ENCODE measurements at regions not wholly inside any gene's neighbourhood (a gene's known extent, or its start where the extent isn't known, plus 50 kb on each side); places are given as distances from the start of the nearest gene placed in this dataset.
A peak's percentile ranks its signal among the peaks of the same experiment; 100 is the strongest.

GRCh38 chr5:77851176-77852067, 75.3 kb upstream of the TBCA start:
- H3K27me3 Mint-ChIP-seq: peaks cover 12% of the 10 kb centered on the region in 2 donors
- DNase-seq (no peak), ATAC-seq (replicated peaks) (peak; percentile 26 to 33)
- H3K27ac Mint-ChIP-seq: peak overlapping the region; percentile 87
- peaks cover 0 to 4% of the 10 kb centered on the region in 2 donors for H3K36me3 Mint-ChIP-seq
- peak overlapping the region; percentile 81 to 82 for H3K4me3 Mint-ChIP-seq
- peaks cover 11 to 24% of the 10 kb centered on the region in 2 donors for H3K4me1 Mint-ChIP-seq
- no peaks in the 10 kb centered on the region for H3K9me3 Mint-ChIP-seq

DNA sequence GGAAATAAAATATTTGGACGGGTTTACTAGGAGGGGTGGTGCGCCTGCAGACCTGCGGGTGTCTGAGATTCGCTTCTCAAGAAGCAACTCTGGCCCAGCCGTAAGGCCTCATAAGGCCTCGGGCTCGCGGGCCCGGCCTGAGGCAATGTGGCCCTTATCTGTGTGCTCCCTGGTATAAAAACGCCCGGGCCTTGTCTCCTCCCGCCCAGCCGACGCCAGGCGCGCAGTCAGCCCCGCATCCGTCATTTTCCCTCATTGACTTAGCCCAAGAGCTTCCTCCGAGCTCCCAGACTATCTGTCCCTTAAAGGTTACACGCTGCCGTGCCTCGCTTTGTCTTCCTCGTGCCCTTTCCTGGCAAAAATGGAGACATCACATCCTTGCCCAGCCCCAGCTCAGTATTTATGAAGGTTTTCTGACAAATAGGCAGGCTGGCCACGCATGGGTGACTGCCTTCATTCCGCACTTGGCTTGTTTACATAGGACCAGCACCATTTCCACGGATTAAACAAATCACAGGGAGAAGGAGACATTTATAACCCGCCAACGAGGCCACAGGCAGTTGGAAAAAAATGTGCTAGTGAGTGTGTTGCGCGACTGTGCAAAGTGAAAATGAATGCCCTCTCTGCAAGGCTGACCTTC, 74.5 kb upstream of the TBCA start:
- Mint-ChIP-seq H3K36me3 (peaks cover 0 to 4% of the 10 kb centered on the region in 2 donors), H3K27ac (no peak overlapping the region), H3K4me3 (peak overlapping the region; percentile 81 to 82), H3K4me1 (peaks cover 11 to 24% of the 10 kb centered on the region in 2 donors), H3K27me3 (peaks cover 10 to 19% of the 10 kb centered on the region in 2 donors), H3K9me3 (no peaks in the 10 kb centered on the region)
- DNase-seq (no peak), ATAC-seq (replicated peaks) (no peak)

GRCh38 chr5:77849308-77849900, 73.3 kb upstream of the TBCA start:
- H3K9me3 Mint-ChIP-seq: no peaks in the 10 kb centered on the region
- peaks cover 16 to 31% of the 10 kb centered on the region in 2 donors for H3K27me3 Mint-ChIP-seq
- H3K27ac Mint-ChIP-seq: no peak overlapping the region
- H3K4me1 Mint-ChIP-seq: peaks cover 15 to 32% of the 10 kb centered on the region in 2 donors
- H3K4me3 Mint-ChIP-seq: no peak overlapping the region
- peaks cover 0 to 4% of the 10 kb centered on the region in 2 donors for H3K36me3 Mint-ChIP-seq
- ATAC-seq (replicated peaks): no peak
- DNase-seq: no peak

DNA sequence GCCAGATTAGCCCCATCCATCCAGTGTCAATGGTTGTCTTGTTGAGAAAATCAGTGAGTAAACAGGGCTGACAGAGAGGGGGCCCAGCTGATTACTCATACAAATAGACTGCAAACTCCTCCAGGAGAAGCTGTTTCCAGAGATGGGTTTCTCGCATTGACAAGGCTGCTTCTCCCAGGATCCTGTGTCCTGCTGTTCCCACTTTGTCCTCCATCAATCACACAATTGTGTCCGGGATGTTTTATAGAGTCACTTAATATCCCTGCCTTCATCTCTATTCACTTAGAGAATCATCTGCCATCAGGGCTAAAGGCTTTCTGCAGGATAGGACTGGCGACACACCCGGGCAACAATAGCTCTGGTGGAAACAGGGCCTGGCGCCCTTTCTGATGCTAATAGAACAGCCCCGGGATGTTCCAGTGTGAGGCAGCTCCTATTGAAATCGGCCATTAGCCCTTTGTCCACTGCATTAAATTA, 71.7 kb upstream of the TBCA start:
- Mint-ChIP-seq H3K27ac (no peak overlapping the region), H3K9me3 (no peaks in the 10 kb centered on the region), H3K36me3 (peaks cover 0 to 4% of the 10 kb centered on the region in 2 donors), H3K27me3 (peaks cover 23 to 40% of the 10 kb centered on the region in 2 donors), H3K4me3 (no peak overlapping the region), H3K4me1 (peaks cover 16 to 28% of the 10 kb centered on the region in 2 donors)
- DNase-seq (no peak), ATAC-seq (replicated peaks) (no peak)

DNA sequence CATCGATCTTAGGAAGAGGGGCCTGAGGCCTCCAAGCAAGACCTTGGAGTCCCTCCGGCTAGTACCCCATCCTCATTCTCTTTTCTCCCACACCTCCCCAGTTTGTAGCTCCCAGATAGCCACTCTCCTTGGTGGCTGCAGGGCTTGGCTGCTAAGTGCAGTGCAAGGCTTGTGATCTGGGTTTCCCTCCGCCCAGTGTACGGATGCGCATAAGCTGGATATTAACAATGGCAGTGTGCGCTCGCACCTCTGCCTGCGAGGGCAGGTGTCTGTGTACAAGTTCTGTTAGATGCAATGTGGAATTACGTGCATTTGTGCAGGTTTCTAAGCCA, 71.0 kb upstream of the TBCA start:
- H3K9me3 Mint-ChIP-seq: no peaks in the 10 kb centered on the region
- no peak overlapping the region for H3K27ac Mint-ChIP-seq
- peaks cover 0 to 4% of the 10 kb centered on the region in 2 donors for H3K36me3 Mint-ChIP-seq
- DNase-seq: no peak
- no peak for ATAC-seq (replicated peaks)
- H3K27me3 Mint-ChIP-seq: peaks cover 27 to 47% of the 10 kb centered on the region in 2 donors
- peaks cover 14 to 24% of the 10 kb centered on the region in 2 donors for H3K4me1 Mint-ChIP-seq
- H3K4me3 Mint-ChIP-seq: no peak overlapping the region

GRCh38 chr5:77846422-77847128, 70.4 kb upstream of the TBCA start:
- Mint-ChIP-seq H3K27ac (no peak overlapping the region), H3K9me3 (no peaks in the 10 kb centered on the region), H3K36me3 (peaks cover 0 to 3% of the 10 kb centered on the region in 2 donors), H3K27me3 (peaks cover 30 to 53% of the 10 kb centered on the region in 2 donors), H3K4me1 (peaks cover 13 to 23% of the 10 kb centered on the region in 2 donors), H3K4me3 (no peak overlapping the region)
- DNase-seq (no peak), ATAC-seq (replicated peaks) (no peak)

DNA sequence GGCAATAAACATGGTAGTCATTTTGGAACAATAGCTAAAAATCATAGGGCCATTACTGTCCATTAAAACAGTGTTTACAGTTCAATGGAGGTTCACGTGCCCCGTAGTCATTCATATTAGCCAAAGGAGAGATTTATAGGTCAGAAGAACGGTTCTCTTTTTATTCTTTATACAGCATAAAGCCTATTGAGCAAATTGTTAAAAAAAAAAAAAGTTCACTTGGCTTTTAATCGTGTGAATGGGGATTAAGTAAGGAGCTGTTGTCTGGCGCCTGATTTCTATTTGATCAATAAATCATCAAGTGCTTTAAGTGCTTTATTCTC, 69.1 kb upstream of the TBCA start:
- ATAC-seq (replicated peaks) (no peak), DNase-seq (no peak)
- H3K27ac Mint-ChIP-seq: no peak overlapping the region
- H3K4me1 Mint-ChIP-seq: peaks cover 7 to 13% of the 10 kb centered on the region in 2 donors
- peaks cover 33 to 52% of the 10 kb centered on the region in 2 donors for H3K27me3 Mint-ChIP-seq
- H3K9me3 Mint-ChIP-seq: no peaks in the 10 kb centered on the region
- H3K36me3 Mint-ChIP-seq: no peaks in the 10 kb centered on the region
- peak overlapping the region; percentile 78 to 84 for H3K4me3 Mint-ChIP-seq

GRCh38 chr5:77844623-77845323, 68.6 kb upstream of the TBCA start:
- no peak for DNase-seq

DNA sequence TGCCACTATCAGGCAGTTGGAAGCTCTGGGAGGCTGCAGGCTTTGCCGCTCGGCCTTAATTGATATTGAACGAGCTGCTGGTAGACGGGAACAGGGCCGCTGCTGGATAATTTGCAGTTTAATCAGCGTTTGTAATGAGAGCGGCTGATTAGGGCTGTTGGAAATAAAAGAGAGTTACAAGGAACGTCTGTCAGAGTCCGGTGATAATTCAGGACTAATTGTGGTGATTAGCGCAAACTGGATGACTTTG, 68.2 kb upstream of the TBCA start:
- DNase-seq: no peak
- peaks cover 33 to 52% of the 10 kb centered on the region in 2 donors for H3K27me3 Mint-ChIP-seq
- H3K4me3 Mint-ChIP-seq: peak overlapping the region; percentile 78 to 84
- no peak for ATAC-seq (replicated peaks)
- no peaks in the 10 kb centered on the region for H3K9me3 Mint-ChIP-seq
- H3K4me1 Mint-ChIP-seq: peaks cover 7 to 13% of the 10 kb centered on the region in 2 donors
- H3K27ac Mint-ChIP-seq: peak overlapping the region; percentile 21
- H3K36me3 Mint-ChIP-seq: no peaks in the 10 kb centered on the region

More at GRCh38 chr5:77844623-77845323, 68.6 kb upstream of the TBCA start:
- H3K4me1 Mint-ChIP-seq: peaks cover 7 to 13% of the 10 kb centered on the region in 2 donors
- peaks cover 33 to 52% of the 10 kb centered on the region in 2 donors for H3K27me3 Mint-ChIP-seq
- H3K4me3 Mint-ChIP-seq: peak overlapping the region; percentile 78 to 84
- no peak overlapping the region for H3K27ac Mint-ChIP-seq
- H3K9me3 Mint-ChIP-seq: no peaks in the 10 kb centered on the region
- ATAC-seq (replicated peaks): peak; percentile 38 to 46
- H3K36me3 Mint-ChIP-seq: no peaks in the 10 kb centered on the region

GRCh38 chr5:77843570-77844372, 67.6 kb upstream of the TBCA start:
- Mint-ChIP-seq H3K27ac (peak overlapping the region; percentile 21), H3K4me3 (peak overlapping the region; percentile 78 to 84), H3K4me1 (peaks cover 7 to 13% of the 10 kb centered on the region in 2 donors), H3K36me3 (no peaks in the 10 kb centered on the region), H3K27me3 (peaks cover 33 to 55% of the 10 kb centered on the region in 2 donors), H3K9me3 (no peaks in the 10 kb centered on the region)
- no peak for DNase-seq
- no peak for ATAC-seq (replicated peaks)

DNA sequence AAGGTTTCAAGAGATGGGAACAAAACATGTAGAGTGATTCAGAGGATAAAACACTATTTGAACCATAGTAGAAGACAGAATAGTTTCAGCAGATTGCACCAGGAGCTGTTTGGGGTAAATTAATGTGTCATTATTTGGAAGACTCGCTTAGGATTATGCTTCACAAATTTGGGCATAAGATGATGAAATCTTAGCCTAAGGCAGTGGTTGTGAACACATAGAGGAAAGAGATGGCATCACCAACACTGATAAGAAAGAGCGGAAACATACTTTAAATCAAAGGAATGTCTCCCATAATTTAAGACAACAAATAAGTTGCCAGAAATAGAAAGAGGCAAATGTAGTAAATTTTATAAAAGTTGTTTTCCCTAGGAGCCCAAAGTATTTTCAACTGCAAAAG, 66.1 kb upstream of the TBCA start:
- Mint-ChIP-seq H3K27ac (no peak overlapping the region), H3K4me1 (peaks cover 7 to 13% of the 10 kb centered on the region in 2 donors), H3K4me3 (no peak overlapping the region), H3K9me3 (no peaks in the 10 kb centered on the region), H3K36me3 (no peaks in the 10 kb centered on the region), H3K27me3 (peaks cover 32 to 58% of the 10 kb centered on the region in 2 donors)
- ATAC-seq (replicated peaks) (no peak), DNase-seq (no peak)

- H3K4me1 Mint-ChIP-seq: peaks cover 7 to 13% of the 10 kb centered on the region in 2 donors
- no peak for ATAC-seq (replicated peaks)
- no peak overlapping the region for H3K4me3 Mint-ChIP-seq
- H3K27me3 Mint-ChIP-seq: peaks cover 26 to 57% of the 10 kb centered on the region in 2 donors
- no peak for DNase-seq
- H3K27ac Mint-ChIP-seq: no peak overlapping the region
- H3K9me3 Mint-ChIP-seq: no peaks in the 10 kb centered on the region
- no peaks in the 10 kb centered on the region for H3K36me3 Mint-ChIP-seq
Observed at GRCh38 chr5:77841616-77842015, 65.5 kb upstream of the TBCA start.

- DNase-seq: no peak
- H3K4me1 Mint-ChIP-seq: peaks cover 7 to 13% of the 10 kb centered on the region in 2 donors
- peaks cover 22 to 55% of the 10 kb centered on the region in 2 donors for H3K27me3 Mint-ChIP-seq
- H3K27ac Mint-ChIP-seq: no peak overlapping the region
- H3K9me3 Mint-ChIP-seq: no peaks in the 10 kb centered on the region
- no peak overlapping the region for H3K4me3 Mint-ChIP-seq
- H3K36me3 Mint-ChIP-seq: no peaks in the 10 kb centered on the region
- ATAC-seq (replicated peaks): no peak
Observed at GRCh38 chr5:77840930-77841329, 64.8 kb upstream of the TBCA start.

All from stimulated activated naive B cell treated with anti-CD40 and anti-IgM and Interleukin-4, amounts not matched to agents 10 μg/mL and 1 μg/mL and 100 μg/mL, for 72 hours (primary cell).